Ascending aorta (tissue), 2 donors: ENCODE measurements at regions not wholly inside any gene's neighbourhood (a gene's known extent, or its start where the extent isn't known, plus 50 kb on each side); places are given as distances from the start of the nearest gene placed in this dataset.

ENCODE experiments used
- DNase-seq, 2 donors: peaks; one replicate each; pipeline ENCODE4 v3.0.0-alpha.2; 2019; ENCODE audit warnings: low spot score in 2 of 2
- H3K27ac ChIP-seq, 2 donors: fragments of 200-600 bp; sonication (generic); one replicate each; pipeline ENCODE4 v1.5.1; 2016 to 2017; ENCODE audit warnings: mild to moderate bottlenecking in 1 of 2
- H3K27me3 ChIP-seq: fragments of 200-600 bp; sonication (generic); one replicate; pipeline ENCODE4 v1.5.1; 2017
- H3K36me3 ChIP-seq, 2 donors: fragments of 200-600 bp; sonication (generic); one replicate each; pipeline ENCODE4 v1.5.1; 2016
- H3K4me1 ChIP-seq, 2 donors: fragments of 200-600 bp; sonication (generic); one replicate each; pipeline ENCODE4 v1.5.1; 2016 to 2017; ENCODE audit warnings: mild to moderate bottlenecking in 1 of 2
- H3K4me3 ChIP-seq, 2 donors: fragments of 200-600 bp; sonication (generic); one replicate each; pipeline ENCODE4 v1.5.1; 2016 to 2017; ENCODE audit warnings: mild to moderate bottlenecking in 1 of 2
- H3K9me3 ChIP-seq, 2 donors: fragments of 200-600 bp; sonication (generic); one replicate each; pipeline ENCODE4 v1.5.1; 2016
- intact Hi-C: fragments of 100-400 bp; cut with DNase I; formaldehyde crosslinking; loops from one replicate; pipeline ENCODE4 v1.15.1; 2023
- TF ChIP-seq, protein P1 (sequence below), 3 experiments: fragments of 200-600 bp in 2 of 3; fragments of 450-650 bp in 1 of 3; sonication (generic) in 2 of 3; IDR thresholded peaks; one replicate each; pipeline ENCODE4 v1.5.1; 2016 to 2019; ENCODE audit warnings: antibody characterized with exemption in 3 of 3, mild to moderate bottlenecking in 1 of 3, moderate library complexity in 1 of 3

DNA sequence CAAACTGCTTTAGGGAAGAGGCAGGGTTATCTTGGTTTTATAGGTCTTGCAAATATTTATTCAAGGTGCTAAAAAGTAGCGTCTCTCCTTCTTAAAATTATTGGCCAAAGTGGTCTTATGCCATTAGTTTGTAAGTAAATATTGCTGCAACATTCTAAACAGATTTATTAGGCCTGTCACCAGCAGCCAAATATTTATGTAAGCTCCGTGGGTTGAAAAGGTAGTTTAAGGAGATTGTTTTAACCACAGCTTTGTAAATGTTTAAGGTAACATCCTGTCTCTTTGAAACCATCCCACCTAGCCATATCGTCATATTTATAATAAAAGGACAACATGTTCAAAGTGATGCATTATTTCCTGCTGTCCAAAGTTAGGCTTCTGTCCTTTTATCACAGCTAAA, 210.1 kb upstream of the LNX1 start:
- Histone ChIP-seq H3K27ac (no peak overlapping the region), H3K4me1 (no peaks in the 10 kb centered on the region), H3K9me3 (no peaks in the 10 kb centered on the region), H3K4me3 (no peak overlapping the region), H3K36me3 (no peaks in the 10 kb centered on the region), H3K27me3 (no peaks in the 10 kb centered on the region)
- TF ChIP-seq, protein P1, sequence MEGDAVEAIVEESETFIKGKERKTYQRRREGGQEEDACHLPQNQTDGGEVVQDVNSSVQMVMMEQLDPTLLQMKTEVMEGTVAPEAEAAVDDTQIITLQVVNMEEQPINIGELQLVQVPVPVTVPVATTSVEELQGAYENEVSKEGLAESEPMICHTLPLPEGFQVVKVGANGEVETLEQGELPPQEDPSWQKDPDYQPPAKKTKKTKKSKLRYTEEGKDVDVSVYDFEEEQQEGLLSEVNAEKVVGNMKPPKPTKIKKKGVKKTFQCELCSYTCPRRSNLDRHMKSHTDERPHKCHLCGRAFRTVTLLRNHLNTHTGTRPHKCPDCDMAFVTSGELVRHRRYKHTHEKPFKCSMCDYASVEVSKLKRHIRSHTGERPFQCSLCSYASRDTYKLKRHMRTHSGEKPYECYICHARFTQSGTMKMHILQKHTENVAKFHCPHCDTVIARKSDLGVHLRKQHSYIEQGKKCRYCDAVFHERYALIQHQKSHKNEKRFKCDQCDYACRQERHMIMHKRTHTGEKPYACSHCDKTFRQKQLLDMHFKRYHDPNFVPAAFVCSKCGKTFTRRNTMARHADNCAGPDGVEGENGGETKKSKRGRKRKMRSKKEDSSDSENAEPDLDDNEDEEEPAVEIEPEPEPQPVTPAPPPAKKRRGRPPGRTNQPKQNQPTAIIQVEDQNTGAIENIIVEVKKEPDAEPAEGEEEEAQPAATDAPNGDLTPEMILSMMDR (IDR thresholded peaks at IDR 0.05): no peak
- intact Hi-C loops: no loop called here
- no peak for DNase-seq

DNA sequence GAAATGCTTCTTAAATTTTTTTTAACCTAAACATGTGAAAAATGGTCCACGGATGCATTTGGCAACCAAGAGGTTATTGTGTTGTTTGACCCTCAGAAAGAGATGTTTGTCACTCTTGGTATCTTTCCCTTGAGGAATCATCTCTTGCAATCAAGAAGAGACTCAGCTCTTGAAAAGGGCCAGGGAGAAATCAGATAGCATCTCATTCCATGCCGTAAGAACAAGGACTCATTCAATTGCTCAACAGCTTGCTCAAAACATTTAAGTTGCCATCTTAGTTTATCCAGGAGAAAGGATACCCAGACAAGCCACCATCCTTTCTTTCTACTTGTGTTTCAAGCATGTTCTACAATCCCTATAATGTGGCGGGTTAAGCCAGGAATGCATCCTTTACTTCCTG, 209.5 kb upstream of the LNX1 start:
- no peaks in the 10 kb centered on the region for H3K4me1 ChIP-seq
- no peaks in the 10 kb centered on the region for H3K9me3 ChIP-seq
- H3K36me3 ChIP-seq: no peaks in the 10 kb centered on the region
- DNase-seq: no peak
- intact Hi-C loops: no loop called here
- no peak overlapping the region for H3K4me3 ChIP-seq
- H3K27me3 ChIP-seq: no peaks in the 10 kb centered on the region
- TF ChIP-seq, protein P1 (IDR thresholded peaks at IDR 0.05): no peak
- H3K27ac ChIP-seq: no peak overlapping the region

DNA sequence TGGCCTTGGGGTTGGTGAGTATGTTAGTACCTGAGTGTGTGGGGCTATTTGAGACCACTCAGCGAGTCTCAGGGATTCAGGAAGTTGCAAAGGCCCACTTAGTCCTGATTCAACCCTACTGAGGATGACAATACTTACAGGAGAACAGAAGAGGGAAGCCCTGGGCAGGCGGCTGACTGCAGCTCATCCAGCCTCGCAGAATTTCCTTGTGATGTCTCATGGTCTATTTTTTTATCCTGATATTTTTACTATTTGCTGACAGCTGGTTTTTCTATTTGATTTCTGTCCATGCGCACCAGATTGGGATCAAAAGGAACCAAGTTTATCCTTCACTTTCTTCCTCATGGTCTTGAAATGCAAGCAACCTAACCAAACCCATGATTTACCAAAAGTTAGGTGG, 201.8 kb upstream of the LNX1 start:
- intact Hi-C loops: no loop called here
- H3K9me3 ChIP-seq: no peaks in the 10 kb centered on the region
- no peak overlapping the region for H3K4me3 ChIP-seq
- no peak overlapping the region for H3K27ac ChIP-seq
- no peak for DNase-seq
- H3K4me1 ChIP-seq: no peaks in the 10 kb centered on the region
- H3K36me3 ChIP-seq: no peaks in the 10 kb centered on the region
- TF ChIP-seq, protein P1 (IDR thresholded peaks at IDR 0.05): no peak
- no peaks in the 10 kb centered on the region for H3K27me3 ChIP-seq

DNA sequence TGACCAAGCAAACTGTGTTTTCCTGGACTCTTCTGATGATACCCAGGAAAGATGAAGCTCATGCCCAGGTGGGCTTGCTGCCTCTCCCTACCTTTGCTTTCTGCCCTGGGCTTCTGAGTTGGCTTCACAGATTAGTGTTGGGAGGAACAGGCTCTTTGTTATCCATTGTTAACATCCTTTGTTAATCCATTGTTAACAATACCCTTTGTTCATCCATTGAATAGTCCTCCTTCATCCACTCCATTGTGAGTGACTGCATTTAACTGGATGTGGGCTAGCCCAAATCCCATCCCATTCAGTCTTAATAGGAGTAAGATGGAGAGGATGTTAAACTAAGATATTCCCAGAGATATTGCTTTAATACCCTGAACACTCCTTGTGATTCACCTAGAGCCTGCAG, 199.0 kb upstream of the LNX1 start:
- no peaks in the 10 kb centered on the region for H3K36me3 ChIP-seq
- intact Hi-C loops: loop anchor here (2.0 kb wide), 1 partner anchor 57 kb away; no protein-coding TSS in a partner anchor
- no peak overlapping the region for H3K4me3 ChIP-seq
- DNase-seq: no peak
- H3K4me1 ChIP-seq: no peaks in the 10 kb centered on the region
- no peak overlapping the region for H3K27ac ChIP-seq
- TF ChIP-seq, protein P1 (IDR thresholded peaks at IDR 0.05): no peak
- no peaks in the 10 kb centered on the region for H3K9me3 ChIP-seq
- no peaks in the 10 kb centered on the region for H3K27me3 ChIP-seq

DNA sequence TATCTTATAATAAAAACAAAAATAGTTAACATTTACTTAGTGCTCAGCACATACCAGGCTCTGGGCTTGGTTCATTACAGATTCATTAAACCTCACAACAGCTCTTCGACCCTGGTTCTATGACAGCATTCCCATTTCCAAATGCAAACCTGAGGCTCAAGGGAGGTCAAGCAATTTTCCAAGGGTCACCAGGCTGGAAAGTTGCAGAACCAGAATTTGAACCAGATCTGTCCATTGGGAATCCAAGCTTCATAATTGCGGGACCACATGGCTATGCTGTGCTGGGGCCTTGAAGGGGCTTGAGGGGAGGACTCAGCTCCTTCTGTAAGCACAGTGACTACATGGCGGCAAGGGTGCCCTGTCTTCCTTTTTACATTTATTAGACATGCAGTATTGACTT, 197.3 kb upstream of the LNX1 start:
- intact Hi-C loops: no loop called here
- no peaks in the 10 kb centered on the region for H3K4me1 ChIP-seq

More for the DNA sequence above, 197.3 kb upstream of the LNX1 start:
- Histone ChIP-seq H3K4me3 (no peak overlapping the region), H3K27ac (no peak overlapping the region), H3K9me3 (no peaks in the 10 kb centered on the region), H3K36me3 (no peaks in the 10 kb centered on the region), H3K27me3 (no peaks in the 10 kb centered on the region)
- no peak for DNase-seq
- TF ChIP-seq, protein P1 (IDR thresholded peaks at IDR 0.05): no peak
